ENCODE measurements at regions not wholly inside any gene's neighbourhood (a gene's known extent, or its start where the extent isn't known, plus 50 kb on each side); places are given as distances from the start of the nearest gene placed in this dataset.
"Not testable (repeated sequence)": the region's sequence is repeated elsewhere in the genome, so short reads cannot be mapped to it uniquely, and the experiment has no call there.

GRCh38 chr19:31883296-31883990 lies 462.0 kb upstream of the ZNF507 start:
- DNase-seq = no peak
- TF ChIP-seq GATA1 (IDR thresholded peaks at IDR 0.05; ENCODE audit: low read depth, low read length) (no peak), POLR2A (IDR thresholded peaks at IDR 0.05; ENCODE audit: low read length) (no peak)

GRCh38 chr19:31885280-31885853 lies 460.0 kb upstream of the ZNF507 start:
- TF ChIP-seq GATA1 (IDR thresholded peaks at IDR 0.05; ENCODE audit: low read depth, low read length) (no peak), POLR2A (IDR thresholded peaks at IDR 0.05; ENCODE audit: low read length) (no peak)
- DNase-seq = no peak

- no peak for TF ChIP-seq POLR2A (IDR thresholded peaks at IDR 0.05; ENCODE audit: low read length)
- no peak for TF ChIP-seq GATA1 (IDR thresholded peaks at IDR 0.05; ENCODE audit: low read depth, low read length)
- DNase-seq = no peak
These were observed 455.2 kb upstream of the ZNF507 start for GRCh38 chr19:31890230-31890629.

- TF ChIP-seq POLR2A (IDR thresholded peaks at IDR 0.05; ENCODE audit: low read length) (no peak), GATA1 (IDR thresholded peaks at IDR 0.05; ENCODE audit: low read depth, low read length) (no peak)
- DNase-seq = no peak
These were observed 453.4 kb upstream of the ZNF507 start for GRCh38 chr19:31892060-31892459.

DNA sequence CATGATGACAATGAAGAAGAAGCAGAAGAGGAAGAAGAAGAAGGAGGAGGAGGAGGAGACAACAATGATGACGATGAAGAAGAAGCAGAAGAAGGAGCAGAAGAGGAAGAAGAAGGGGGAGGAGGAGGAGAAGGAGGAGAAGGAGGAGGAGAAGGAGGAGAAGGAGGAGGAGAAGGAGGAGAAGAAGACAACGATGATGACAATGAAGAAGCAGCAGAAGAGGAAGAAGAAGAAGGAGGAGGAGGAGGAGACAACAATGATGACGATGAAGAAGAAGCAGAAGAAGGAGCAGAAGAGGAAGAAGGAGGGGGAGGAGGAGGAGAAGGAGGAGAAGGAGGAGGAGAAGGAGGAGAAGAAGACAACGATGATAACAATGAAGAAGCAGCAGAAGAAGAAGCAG lies 451.9 kb upstream of the ZNF507 start:
- DNase-seq = not testable (repeated sequence)

DNA sequence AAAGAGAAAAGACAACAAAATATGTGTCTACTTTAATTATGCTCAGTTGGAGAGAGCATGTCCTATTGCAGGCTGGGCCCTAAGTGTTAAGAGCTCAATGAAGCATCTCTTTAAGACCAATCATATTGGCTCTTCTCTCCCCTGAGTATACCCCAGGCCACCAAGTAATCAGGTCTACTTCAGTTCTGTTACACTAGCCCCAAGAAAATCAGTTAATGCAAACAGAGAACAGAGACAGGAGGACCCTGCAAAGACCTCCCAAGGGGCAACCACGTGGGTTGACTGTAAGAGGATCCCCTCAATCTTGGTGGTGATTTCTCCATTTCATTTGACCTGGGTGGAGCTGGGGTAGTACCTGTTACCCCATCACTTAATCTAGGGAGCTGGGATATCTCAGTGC lies 451.0 kb upstream of the ZNF507 start:
- no peak for DNase-seq
- TF ChIP-seq POLR2A (IDR thresholded peaks at IDR 0.05; ENCODE audit: low read length) (no peak), GATA1 (IDR thresholded peaks at IDR 0.05; ENCODE audit: low read depth, low read length) (no peak)

DNA sequence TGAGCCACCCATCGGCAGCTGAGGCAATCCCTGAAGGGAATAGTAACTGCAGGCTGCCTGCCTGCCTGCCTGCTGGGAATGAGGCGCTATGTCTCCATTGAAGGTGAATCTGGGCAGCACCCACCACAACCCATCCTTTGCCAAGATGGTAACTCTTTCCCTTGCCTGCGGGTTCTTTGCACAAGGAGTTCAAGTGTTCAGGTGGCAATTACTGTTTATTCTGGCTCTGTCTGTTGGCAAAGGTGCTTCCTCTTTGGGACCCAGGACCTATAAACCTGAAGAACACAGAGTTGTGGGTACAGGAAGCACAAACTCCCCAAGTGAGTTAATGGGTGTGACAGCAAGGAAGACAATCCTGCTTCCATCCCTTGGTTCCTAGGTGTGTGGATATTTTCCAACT lies 448.1 kb upstream of the ZNF507 start:
- DNase-seq = no peak
- no peak for TF ChIP-seq GATA1 (IDR thresholded peaks at IDR 0.05; ENCODE audit: low read depth, low read length)
- no peak for TF ChIP-seq POLR2A (IDR thresholded peaks at IDR 0.05; ENCODE audit: low read length)

DNA sequence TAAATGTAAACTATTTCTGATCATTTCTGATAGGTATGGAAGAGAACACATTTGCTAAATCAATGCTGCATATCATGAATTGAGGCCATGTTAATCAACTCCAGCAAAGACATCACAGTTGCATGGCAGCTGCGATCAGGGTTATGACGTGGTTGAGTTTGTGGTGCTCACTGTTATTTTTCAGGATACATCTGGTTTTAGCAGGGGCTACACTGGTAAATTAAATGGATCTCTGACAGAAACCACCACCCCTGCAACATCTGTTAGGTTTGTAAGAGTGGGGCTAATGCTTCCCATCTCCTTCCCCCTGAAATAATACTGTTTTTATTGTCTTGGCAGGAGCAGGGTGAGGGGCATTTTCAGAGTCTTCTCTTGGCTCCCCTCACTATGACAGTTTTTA lies 444.4 kb upstream of the ZNF507 start:
- no peak for DNase-seq
- TF ChIP-seq GATA1 (IDR thresholded peaks at IDR 0.05; ENCODE audit: low read depth, low read length) (no peak), POLR2A (IDR thresholded peaks at IDR 0.05; ENCODE audit: low read length) (no peak)

GRCh38 chr19:31902821-31903220 lies 442.6 kb upstream of the ZNF507 start:
- DNase-seq = no peak
- no peak for TF ChIP-seq GATA1 (IDR thresholded peaks at IDR 0.05; ENCODE audit: low read depth, low read length)
- no peak for TF ChIP-seq POLR2A (IDR thresholded peaks at IDR 0.05; ENCODE audit: low read length)

DNA sequence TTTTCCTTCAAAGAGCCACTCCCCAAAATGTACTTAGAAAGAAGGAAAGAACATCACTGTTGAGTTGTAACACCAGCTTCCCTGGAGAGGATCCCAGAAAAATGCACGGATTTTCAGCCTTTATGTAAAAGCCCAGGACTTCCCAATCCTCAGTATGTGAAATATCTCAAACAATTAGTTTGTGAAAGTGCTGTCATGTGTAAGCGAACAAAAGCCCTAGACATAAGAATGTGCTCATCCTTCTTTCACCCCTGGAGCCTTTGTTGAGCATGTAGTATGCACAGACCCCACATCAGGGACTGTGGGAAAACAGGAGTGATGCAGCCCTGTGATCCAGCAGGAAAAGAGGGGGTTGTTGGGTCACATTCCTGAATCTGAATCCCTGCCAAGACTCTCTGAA lies 441.4 kb upstream of the ZNF507 start:
- no peak for DNase-seq
- no peak for TF ChIP-seq GATA1 (IDR thresholded peaks at IDR 0.05; ENCODE audit: low read depth, low read length)

GRCh38 chr19:31906111-31906871 lies 439.1 kb upstream of the ZNF507 start:
- no peak for DNase-seq

DNA sequence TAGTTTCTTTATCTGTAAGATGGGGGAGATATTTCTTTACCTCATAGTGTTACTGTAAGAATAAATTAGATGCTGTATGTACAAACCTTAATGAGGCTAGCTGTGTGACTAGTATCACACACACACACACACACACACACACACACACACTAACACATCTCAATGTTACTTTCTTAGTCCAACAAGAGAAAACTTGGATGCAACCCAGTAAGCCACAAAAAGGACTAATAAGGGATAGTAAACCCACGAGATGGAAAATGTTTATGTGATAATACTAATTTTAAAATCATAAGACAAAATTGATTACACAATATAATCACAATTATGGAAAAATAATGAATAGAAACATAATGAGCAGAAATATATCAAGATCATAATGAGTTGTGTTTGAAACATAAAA lies 437.7 kb upstream of the ZNF507 start:
- no peak for DNase-seq
- no peak for TF ChIP-seq GATA1 (IDR thresholded peaks at IDR 0.05; ENCODE audit: low read depth, low read length)
- TF ChIP-seq POLR2A (IDR thresholded peaks at IDR 0.05; ENCODE audit: low read length) = no peak

More at GRCh38 chr19:31906111-31906871, 439.1 kb upstream of the ZNF507 start:
- TF ChIP-seq POLR2A (IDR thresholded peaks at IDR 0.05; ENCODE audit: low read length) (no peak), GATA1 (IDR thresholded peaks at IDR 0.05; ENCODE audit: low read depth, low read length) (no peak)

DNA sequence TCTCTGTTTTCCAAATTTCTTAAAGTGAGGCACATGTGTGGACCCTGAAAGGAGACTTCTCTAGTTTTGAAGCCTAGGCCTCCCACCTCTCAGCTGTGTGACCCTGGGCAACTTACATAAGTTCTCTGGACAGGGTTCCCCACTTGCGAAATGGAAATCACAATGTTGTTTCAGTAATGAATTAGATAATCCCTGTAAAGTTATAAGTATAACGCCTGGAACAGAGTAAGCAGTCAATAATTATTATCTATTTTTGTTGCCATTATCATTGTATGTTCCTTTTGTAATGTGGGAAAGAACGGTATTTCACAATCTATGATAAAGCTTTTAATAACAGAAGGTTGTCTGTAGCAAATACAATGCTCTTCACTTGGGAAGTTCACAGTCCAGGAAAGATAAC lies 437.3 kb upstream of the ZNF507 start:
- no peak for TF ChIP-seq GATA1 (IDR thresholded peaks at IDR 0.05; ENCODE audit: low read depth, low read length)
- no peak for TF ChIP-seq POLR2A (IDR thresholded peaks at IDR 0.05; ENCODE audit: low read length)
- no peak for DNase-seq

- TF ChIP-seq POLR2A (IDR thresholded peaks at IDR 0.05; ENCODE audit: low read length) (no peak), GATA1 (IDR thresholded peaks at IDR 0.05; ENCODE audit: low read depth, low read length) (no peak)
- no peak for DNase-seq
These were observed 436.7 kb upstream of the ZNF507 start for GRCh38 chr19:31908496-31909225.
